ENCODE measurements at regions not wholly inside any gene's neighbourhood (a gene's known extent, or its start where the extent isn't known, plus 50 kb on each side); places are given as distances from the start of the nearest gene placed in this dataset.
A peak's percentile ranks its signal among the peaks of the same experiment; 100 is the strongest.

GRCh38 chr18:55084550-55084949, 125.3 kb upstream of the CCDC68 start:
- 44 to 100% (median 64%) methylated on average over 1 of the region's 1 CpG; no CpG with 5 or more reads in 1 of the 10 experiments for WGBS, 10 experiments
- H3K4me3 ChIP-seq = no peak overlapping the region
- ATAC-seq (replicated peaks in 6 of 8) = peak in 2 of 8 experiments; percentile 82 to 90
- H3K27ac ChIP-seq = no peak overlapping the region
- H3K4me1 ChIP-seq (replicated peaks in 1 of 2) = no peaks in the 10 kb centered on the region
- in situ Hi-C loops (cut with MboI; ENCODE audit: low pct_unique_long_range_greater_than_20kb in 2 of 9, low sequenced_read_pairs in 9 of 9, unreplicated experiment in 9 of 9) = no loop called here

DNA sequence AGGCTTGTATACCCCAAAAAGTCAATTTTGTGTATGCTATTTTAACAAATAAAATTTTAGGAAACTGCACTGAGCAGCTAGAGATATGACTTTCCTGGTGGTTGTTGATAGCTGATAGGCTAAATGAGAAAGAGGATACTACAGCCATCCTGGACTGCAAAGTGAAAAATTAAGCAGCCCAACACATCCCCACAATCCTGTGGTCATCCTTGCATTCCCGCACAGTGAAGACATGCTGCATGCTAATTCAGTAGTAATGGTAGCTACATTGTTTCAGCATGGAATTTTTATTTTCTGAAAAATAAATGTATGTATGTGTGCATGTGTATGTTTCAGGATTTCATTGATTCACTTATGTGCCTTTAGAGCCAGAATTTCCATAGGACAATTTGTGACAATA, 124.2 kb upstream of the CCDC68 start:
- ATAC-seq (replicated peaks in 6 of 8) = peak in 2 of 8 experiments; percentile 31 to 57
- peaks cover 3 to 8% of the 10 kb centered on the region in 2 donors for H3K4me1 ChIP-seq (replicated peaks in 1 of 2)
- H3K4me3 ChIP-seq = no peak overlapping the region
- WGBS, 10 experiments = 71 to 100% (median 100%) methylated on average over 1 of the region's 1 CpG; no CpG with 5 or more reads in 4 of the 10 experiments
- in situ Hi-C loops (cut with MboI; ENCODE audit: low pct_unique_long_range_greater_than_20kb in 2 of 9, low sequenced_read_pairs in 9 of 9, unreplicated experiment in 9 of 9) = no loop called here
- H3K27ac ChIP-seq = no peak overlapping the region

GRCh38 chr18:55079481-55080355, 120.5 kb upstream of the CCDC68 start:
- in situ Hi-C loops (cut with MboI; ENCODE audit: low pct_unique_long_range_greater_than_20kb in 2 of 9, low sequenced_read_pairs in 9 of 9, unreplicated experiment in 9 of 9) = no loop called here
- Histone ChIP-seq H3K4me1 (replicated peaks in 1 of 2) (peaks cover 8 to 13% of the 10 kb centered on the region in 2 donors), H3K4me3 (no peak overlapping the region), H3K27ac (no peak overlapping the region)
- whole genome bisulfite sequencing, 10 experiments = 40 to 100% (median 70%) methylated on average over 1 to 13 of the region's 17 CpGs; no CpG with 5 or more reads in 1 of the 10 experiments
- peak in 1 of 8 experiments; percentile 22 for ATAC-seq (replicated peaks in 6 of 8)

- 63 to 100% (median 93%) methylated on average over 1 to 5 of the region's 6 CpGs; no CpG with 5 or more reads in 2 of the 10 experiments for WGBS, 10 experiments
- H3K4me3 ChIP-seq = no peak overlapping the region
- no peak for ATAC-seq (replicated peaks in 6 of 8)
- peaks cover 8 to 13% of the 10 kb centered on the region in 2 donors for H3K4me1 ChIP-seq (replicated peaks in 1 of 2)
- no peak overlapping the region for H3K27ac ChIP-seq
- in situ Hi-C loops (cut with MboI; ENCODE audit: low pct_unique_long_range_greater_than_20kb in 2 of 9, low sequenced_read_pairs in 9 of 9, unreplicated experiment in 9 of 9) = no loop called here
These were observed 119.8 kb upstream of the CCDC68 start for GRCh38 chr18:55079067-55079466.

DNA sequence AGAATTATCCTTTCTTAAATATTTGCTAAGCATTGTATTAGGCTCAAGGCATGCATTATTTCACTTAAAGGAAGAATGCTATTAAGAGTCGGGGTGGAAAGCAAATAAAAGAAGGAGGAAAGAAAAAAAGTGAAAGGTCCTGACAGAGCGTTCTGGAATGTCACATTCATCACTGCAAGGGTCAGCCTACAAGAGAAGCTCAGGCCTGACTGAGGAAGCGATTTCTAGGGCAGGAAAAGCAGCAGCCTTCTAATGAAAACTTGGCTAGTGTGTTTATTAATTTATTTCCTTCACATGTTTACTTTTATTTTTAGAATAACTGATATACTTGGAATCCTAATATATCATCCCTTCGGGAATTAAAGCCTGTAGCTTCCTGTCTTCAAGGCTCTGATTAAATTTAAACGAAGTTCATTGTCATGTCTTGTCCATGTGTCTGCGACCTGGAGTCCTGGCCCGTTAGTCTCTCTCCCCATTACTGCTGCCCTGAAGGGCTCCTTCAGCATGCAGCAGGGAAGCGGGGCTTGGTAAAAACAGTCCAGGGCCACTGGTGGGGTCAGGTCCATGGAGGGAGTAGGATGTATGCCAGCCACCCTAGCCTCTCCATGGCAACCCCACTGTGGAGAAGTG, 119.2 kb upstream of the CCDC68 start:
- 10 to 63% (median 53%) methylated on average over 3 to 7 of the region's 8 CpGs for WGBS, 10 experiments
- Histone ChIP-seq H3K4me1 (replicated peaks in 1 of 2) (peaks cover 8 to 13% of the 10 kb centered on the region in 2 donors), H3K4me3 (no peak overlapping the region), H3K27ac (no peak overlapping the region)
- in situ Hi-C loops (cut with MboI; ENCODE audit: low pct_unique_long_range_greater_than_20kb in 2 of 9, low sequenced_read_pairs in 9 of 9, unreplicated experiment in 9 of 9) = no loop called here
- peak in 4 of 8 experiments; percentile 47 to 64 (median 61) for ATAC-seq (replicated peaks in 6 of 8)

DNA sequence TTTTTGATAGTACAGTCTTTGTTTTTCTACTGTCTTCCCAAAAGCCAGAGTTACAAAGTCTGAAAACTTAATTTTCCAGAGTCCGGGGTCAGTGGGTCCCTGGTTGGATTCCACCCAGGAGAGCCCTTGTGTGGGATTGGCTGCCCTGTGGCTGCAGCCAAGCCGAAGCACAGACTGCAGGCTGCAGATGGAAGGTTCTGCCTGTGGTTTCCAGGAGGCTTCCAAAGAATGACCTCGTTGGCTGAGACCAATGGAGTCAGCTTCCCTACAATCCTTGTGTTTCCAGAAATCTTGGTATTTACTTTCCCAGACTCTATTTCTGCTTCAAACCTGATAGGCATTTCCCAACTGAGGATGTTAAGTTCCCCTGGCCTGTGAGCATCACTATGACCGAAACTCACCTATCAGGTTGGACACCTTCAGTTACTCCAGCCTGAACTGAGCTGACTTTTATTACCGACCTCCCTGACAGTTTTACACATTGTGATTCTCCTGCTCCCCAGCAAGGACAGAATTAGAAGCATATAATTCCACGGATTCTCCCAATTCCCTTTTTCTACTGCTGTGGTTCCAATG, 117.5 kb upstream of the CCDC68 start:
- 38 to 100% (median 80%) methylated on average over 1 to 5 of the region's 6 CpGs; no CpG with 5 or more reads in 1 of the 10 experiments for WGBS, 10 experiments
- H3K4me3 ChIP-seq = no peak overlapping the region
- no peak overlapping the region for H3K27ac ChIP-seq
- no peak for ATAC-seq (replicated peaks in 6 of 8)
- H3K4me1 ChIP-seq (replicated peaks in 1 of 2) = peaks cover 8 to 13% of the 10 kb centered on the region in 2 donors
- in situ Hi-C loops (cut with MboI; ENCODE audit: low pct_unique_long_range_greater_than_20kb in 2 of 9, low sequenced_read_pairs in 9 of 9, unreplicated experiment in 9 of 9) = no loop called here

DNA sequence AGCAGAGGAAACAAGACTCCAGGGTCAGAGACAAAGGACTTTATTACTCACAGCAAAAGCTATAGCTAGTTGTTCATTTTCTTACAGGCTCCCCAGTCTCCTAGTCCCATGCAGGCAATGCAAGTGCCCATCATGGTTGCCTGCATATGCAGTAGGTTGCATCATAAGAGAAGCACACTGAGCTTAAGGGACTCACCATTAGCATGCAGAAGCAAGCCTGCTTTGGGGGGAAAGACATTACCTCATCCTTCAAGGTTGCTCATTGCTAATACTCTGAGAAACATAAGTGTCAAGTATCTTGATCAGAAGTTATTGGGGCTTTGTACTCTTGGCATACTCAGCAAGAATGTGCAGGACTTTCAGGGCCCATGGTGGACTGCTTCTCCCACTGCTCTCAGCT, 114.6 kb upstream of the CCDC68 start:
- peak in 3 of 8 experiments; percentile 72 to 94 (median 78) for ATAC-seq (replicated peaks in 6 of 8)
- no peak overlapping the region for H3K4me3 ChIP-seq
- H3K4me1 ChIP-seq (replicated peaks in 1 of 2) = peaks cover 8% of the 10 kb centered on the region in 2 donors
- H3K27ac ChIP-seq = no peak overlapping the region
- in situ Hi-C loops (cut with MboI; ENCODE audit: low pct_unique_long_range_greater_than_20kb in 2 of 9, low sequenced_read_pairs in 9 of 9, unreplicated experiment in 9 of 9) = no loop called here

GRCh38 chr18:55073116-55073515, 113.9 kb upstream of the CCDC68 start:
- 80 to 100% (median 94%) methylated on average over 1 to 4 of the region's 4 CpGs; no CpG with 5 or more reads in 2 of the 10 experiments for WGBS, 10 experiments
- ATAC-seq (replicated peaks in 6 of 8) = no peak
- no peak overlapping the region for H3K27ac ChIP-seq
- no peak overlapping the region for H3K4me3 ChIP-seq
- H3K4me1 ChIP-seq (replicated peaks in 1 of 2) = peaks cover under 1 to 1% of the 10 kb centered on the region in 2 donors
- in situ Hi-C loops (cut with MboI; ENCODE audit: low pct_unique_long_range_greater_than_20kb in 2 of 9, low sequenced_read_pairs in 9 of 9, unreplicated experiment in 9 of 9) = no loop called here

GRCh38 chr18:55072698-55073097, 113.4 kb upstream of the CCDC68 start:
- WGBS, 10 experiments = 80 to 100% (median 100%) methylated on average over 1 to 3 of the region's 4 CpGs; no CpG with 5 or more reads in 4 of the 10 experiments
- Histone ChIP-seq H3K27ac (no peak overlapping the region), H3K4me1 (replicated peaks in 1 of 2) (no peaks in the 10 kb centered on the region)

GRCh38 chr18:55072181-55072580, 112.9 kb upstream of the CCDC68 start:
- Histone ChIP-seq H3K4me1 (replicated peaks in 1 of 2) (no peaks in the 10 kb centered on the region), H3K4me3 (no peak overlapping the region), H3K27ac (no peak overlapping the region)
- 0 to 83% (median 53%) methylated on average over 1 to 2 of the region's 2 CpGs for WGBS, 10 experiments
- ATAC-seq (replicated peaks in 6 of 8) = no peak
- in situ Hi-C loops (cut with MboI; ENCODE audit: low pct_unique_long_range_greater_than_20kb in 2 of 9, low sequenced_read_pairs in 9 of 9, unreplicated experiment in 9 of 9) = no loop called here

More at GRCh38 chr18:55072698-55073097, 113.4 kb upstream of the CCDC68 start:
- ATAC-seq (replicated peaks in 6 of 8) = no peak
- in situ Hi-C loops (cut with MboI; ENCODE audit: low pct_unique_long_range_greater_than_20kb in 2 of 9, low sequenced_read_pairs in 9 of 9, unreplicated experiment in 9 of 9) = no loop called here
- H3K4me3 ChIP-seq = no peak overlapping the region

- WGBS, 10 experiments = 40 to 97% (median 83%) methylated on average over 1 to 5 of the region's 6 CpGs; no CpG with 5 or more reads in 3 of the 10 experiments
- H3K4me3 ChIP-seq = no peak overlapping the region
- no peak overlapping the region for H3K27ac ChIP-seq
- H3K4me1 ChIP-seq (replicated peaks in 1 of 2) = no peaks in the 10 kb centered on the region
- no peak for ATAC-seq (replicated peaks in 6 of 8)
- in situ Hi-C loops (cut with MboI; ENCODE audit: low pct_unique_long_range_greater_than_20kb in 2 of 9, low sequenced_read_pairs in 9 of 9, unreplicated experiment in 9 of 9) = no loop called here
These were observed 110.2 kb upstream of the CCDC68 start for GRCh38 chr18:55069497-55069896.

DNA sequence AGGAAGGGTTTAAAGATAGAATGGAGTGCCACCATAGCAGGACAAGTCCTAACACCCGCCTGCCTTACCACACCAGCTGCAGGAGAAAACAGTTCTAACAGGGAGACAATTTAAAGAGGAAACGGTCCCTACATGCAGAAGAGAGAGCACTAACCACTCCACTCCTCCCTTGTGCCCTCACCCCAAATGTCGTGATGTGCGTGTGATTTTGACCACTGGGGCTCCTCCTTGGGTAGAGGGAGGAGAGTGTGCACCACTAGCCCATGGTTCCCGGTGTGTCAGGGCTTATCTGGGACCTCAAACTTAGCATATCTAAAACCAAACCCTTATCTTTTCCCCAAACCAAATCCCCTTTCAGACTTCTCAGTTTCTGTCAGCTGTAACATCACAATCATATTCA, 105.5 kb upstream of the CCDC68 start:
- in situ Hi-C loops (cut with MboI; ENCODE audit: low pct_unique_long_range_greater_than_20kb in 2 of 9, low sequenced_read_pairs in 9 of 9, unreplicated experiment in 9 of 9) = no loop called here
- ATAC-seq (replicated peaks in 6 of 8) = no peak
- H3K4me3 ChIP-seq = no peak overlapping the region
- no peaks in the 10 kb centered on the region for H3K4me1 ChIP-seq (replicated peaks in 1 of 2)
- 66 to 100% (median 84%) methylated on average over 2 to 5 of the region's 5 CpGs; no CpG with 5 or more reads in 2 of the 10 experiments for WGBS, 10 experiments
- H3K27ac ChIP-seq = no peak overlapping the region

- no peaks in the 10 kb centered on the region for H3K4me1 ChIP-seq (replicated peaks in 1 of 2)
- 50 to 100% (median 73%) methylated on average over 2 to 4 of the region's 4 CpGs for WGBS, 10 experiments
- H3K27ac ChIP-seq = no peak overlapping the region
- ATAC-seq (replicated peaks in 6 of 8) = no peak
- in situ Hi-C loops (cut with MboI; ENCODE audit: low pct_unique_long_range_greater_than_20kb in 2 of 9, low sequenced_read_pairs in 9 of 9, unreplicated experiment in 9 of 9) = no loop called here
- H3K4me3 ChIP-seq = no peak overlapping the region
These were observed 104.8 kb upstream of the CCDC68 start for GRCh38 chr18:55064073-55064472.
